ENCODE measurements at regions not wholly inside any gene's neighbourhood (a gene's known extent, or its start where the extent isn't known, plus 50 kb on each side); places are given as distances from the start of the nearest gene placed in this dataset.

DNA sequence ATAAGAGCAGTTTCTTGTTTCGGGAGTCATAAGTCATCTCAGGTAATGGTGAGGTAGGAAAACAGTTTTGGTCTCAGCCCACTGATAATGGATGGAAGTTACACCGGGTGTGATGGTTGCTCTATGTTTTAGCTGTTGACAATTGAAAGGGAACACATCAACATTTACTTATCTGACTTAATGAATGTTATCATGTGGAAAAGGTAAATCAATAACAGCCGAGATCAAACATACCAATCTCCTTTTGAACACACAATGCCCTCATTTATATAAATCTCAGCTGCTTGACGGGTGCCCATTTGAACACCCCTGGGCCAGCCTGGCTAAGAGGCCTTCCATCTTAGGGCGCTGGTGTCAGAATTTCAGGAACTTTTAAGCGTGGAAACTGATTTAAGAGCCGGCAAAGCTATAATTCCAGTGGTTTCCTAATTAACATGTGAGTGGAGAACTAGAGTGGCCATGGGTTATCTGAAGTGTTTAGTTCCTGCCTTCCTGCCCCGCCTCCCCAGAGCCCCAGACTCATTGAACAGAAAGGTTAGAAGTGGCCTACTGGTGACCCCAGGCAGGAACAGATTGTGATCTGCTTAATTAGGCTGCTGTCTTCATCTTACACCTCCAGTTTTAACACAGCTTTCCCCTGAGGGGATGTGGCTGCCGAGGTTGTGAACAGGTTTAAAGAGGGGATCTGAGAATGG is 572.7 kb downstream of the FGF9 start:
- TF ChIP-seq RAD21 (IDR thresholded peaks at IDR 0.05; ENCODE audit: low read length) = no peak
- TF ChIP-seq SIN3A (IDR thresholded peaks at IDR 0.05; ENCODE audit: borderline replicate concordance, low read depth, low read length) = no peak
- TF ChIP-seq EZH2phosphoT487 (IDR thresholded peaks at IDR 0.05; ENCODE audit: borderline replicate concordance, low read depth) = no peak
- TF ChIP-seq, protein P1, sequence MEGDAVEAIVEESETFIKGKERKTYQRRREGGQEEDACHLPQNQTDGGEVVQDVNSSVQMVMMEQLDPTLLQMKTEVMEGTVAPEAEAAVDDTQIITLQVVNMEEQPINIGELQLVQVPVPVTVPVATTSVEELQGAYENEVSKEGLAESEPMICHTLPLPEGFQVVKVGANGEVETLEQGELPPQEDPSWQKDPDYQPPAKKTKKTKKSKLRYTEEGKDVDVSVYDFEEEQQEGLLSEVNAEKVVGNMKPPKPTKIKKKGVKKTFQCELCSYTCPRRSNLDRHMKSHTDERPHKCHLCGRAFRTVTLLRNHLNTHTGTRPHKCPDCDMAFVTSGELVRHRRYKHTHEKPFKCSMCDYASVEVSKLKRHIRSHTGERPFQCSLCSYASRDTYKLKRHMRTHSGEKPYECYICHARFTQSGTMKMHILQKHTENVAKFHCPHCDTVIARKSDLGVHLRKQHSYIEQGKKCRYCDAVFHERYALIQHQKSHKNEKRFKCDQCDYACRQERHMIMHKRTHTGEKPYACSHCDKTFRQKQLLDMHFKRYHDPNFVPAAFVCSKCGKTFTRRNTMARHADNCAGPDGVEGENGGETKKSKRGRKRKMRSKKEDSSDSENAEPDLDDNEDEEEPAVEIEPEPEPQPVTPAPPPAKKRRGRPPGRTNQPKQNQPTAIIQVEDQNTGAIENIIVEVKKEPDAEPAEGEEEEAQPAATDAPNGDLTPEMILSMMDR (IDR thresholded peaks at IDR 0.05) = no peak
- TF ChIP-seq POLR2AphosphoS5 (IDR thresholded peaks at IDR 0.05; ENCODE audit: low read depth, low read length) = no peak
- TF ChIP-seq MXI1 (IDR thresholded peaks at IDR 0.05; ENCODE audit: low read depth, low read length) = no peak
- no peak for TF ChIP-seq RCOR1 (IDR thresholded peaks at IDR 0.05; ENCODE audit: low read length)
- TF ChIP-seq MEF2A (IDR thresholded peaks at IDR 0.05; ENCODE audit: borderline replicate concordance, low read depth) = no peak
- TF ChIP-seq RFX5 (IDR thresholded peaks at IDR 0.05; ENCODE audit: low read length) = no peak
- no peak for TF ChIP-seq ELF1 (IDR thresholded peaks at IDR 0.05)
- TF ChIP-seq YY1 (IDR thresholded peaks at IDR 0.05; ENCODE audit: low read depth) = no peak
- no peak for TF ChIP-seq EP300 (IDR thresholded peaks at IDR 0.05; ENCODE audit: borderline replicate concordance in 1 of 2, low read depth in 1 of 2, low read length in 1 of 2)

All from SK-N-SH (cell line).